HCT116 (cell line): ENCODE measurements at regions not wholly inside any gene's neighbourhood (a gene's known extent, or its start where the extent isn't known, plus 50 kb on each side); places are given as distances from the start of the nearest gene placed in this dataset.

Experiments used
- ATAC-seq: fragments of 200-7000 bp; cut with Tn5 transposase; 2 replicates; pipeline ENCODE4 v1.9.1; 2020; ENCODE audit warnings: mild to moderate bottlenecking, moderate library complexity
- BruUV-seq: library from RNA; stranded (reverse); fragments of 400-500 nt; replicated peaks from 2 replicates; lab custom pipeline; 2021; lab: Mats Ljungman, UMichigan
- CTCF ChIA-PET: fragments of 300-600 bp; sonication (Branson Sonifier 250); formaldehyde crosslinking; loops from one replicate; lab custom pipeline; 2021; ENCODE audit warnings: antibody characterized with exemption; lab: Charles Lee
- POLR2A ChIA-PET: fragments of 300-600, 350-600 bp; sonication (Branson Sonifier 250); formaldehyde crosslinking; loops from one replicate; lab custom pipeline; 2021; ENCODE audit warnings: antibody characterized with exemption; lab: Charles Lee
- RAD21 ChIA-PET, 2 experiments: fragments of 300-600 bp; sonication (Branson Sonifier 250); formaldehyde crosslinking; loops; one replicate each; lab custom pipeline; 2023; ENCODE audit warnings: low total read pairs in 2 of 2; ENCODE audit not compliant: uncharacterized antibody in 2 of 2, unreplicated experiment in 2 of 2, low non-redundant PET in 1 of 2; lab: Charles Lee
- DNase-seq: peaks from one replicate; pipeline ENCODE4 v3.0.0-alpha.2; 2010; ENCODE audit warnings: low read depth, low spot score
- H2AFZ ChIP-seq: fragments of 200-600 bp; shearing (Covaris generic), sonication (generic); 2 replicates; pipeline ENCODE4 v1.6.1; 2017; ENCODE audit warnings: low read depth, mixed run types, mixed read lengths, antibody characterized with exemption, low read length; ENCODE audit not compliant: poor library complexity, severe bottlenecking
- H3K27ac ChIP-seq: 2 replicates; pipeline ENCODE4 v1.5.1; 2012; ENCODE audit warnings: low read depth, low read length
- H3K27me3 ChIP-seq: fragments of 200-600 bp; sonication (generic); 2 replicates; pipeline ENCODE4 v1.6.1; 2016; ENCODE audit warnings: mixed run types, low read length, mixed read lengths; ENCODE audit not compliant: insufficient read depth
- H3K36me3 ChIP-seq, 2 experiments: fragments of 200-500 bp in 1 of 2; fragments of 200-600 bp in 1 of 2; sonication (Bioruptor generic) in 1 of 2; sonication (generic) in 1 of 2; 2 replicates each; pipeline versions ENCODE4 v1.5.1 to v1.6.1; 2014 to 2016; ENCODE audit warnings: low read length in 2 of 2, inconsistent platforms in 1 of 2, mixed read lengths in 1 of 2, mixed run types in 1 of 2; ENCODE audit not compliant: insufficient read depth in 2 of 2, control insufficient read depth in 1 of 2
- H3K4me1 ChIP-seq, 2 experiments: fragments of 200-600 bp in 1 of 2; sonication (generic) in 1 of 2; 2 replicates each; pipeline versions ENCODE4 v1.5.1 to v1.6.1; 2012 to 2017; ENCODE audit warnings: low read length in 2 of 2, inconsistent platforms in 1 of 2, mild to moderate bottlenecking in 1 of 2, mixed read lengths in 1 of 2, mixed run types in 1 of 2, moderate library complexity in 1 of 2; ENCODE audit not compliant: insufficient read depth in 2 of 2, control insufficient read depth in 1 of 2
- H3K4me2 ChIP-seq: fragments of 200-600 bp; sonication (generic); 2 replicates; pipeline ENCODE4 v1.6.1; 2017; ENCODE audit warnings: mixed run types, low read length, mixed read lengths
- H3K4me3 ChIP-seq, 2 experiments: fragments of 200-600 bp in 1 of 2; sonication (generic) in 1 of 2; replicated peaks in 1 of 2; 2 replicates each; pipeline ENCODE4 v1.5.1; 2011 to 2016; ENCODE audit warnings: low read length in 2 of 2, control low read depth in 1 of 2, low read depth in 1 of 2, mild to moderate bottlenecking in 1 of 2, mixed read lengths in 1 of 2, mixed run types in 1 of 2
- H3K79me2 ChIP-seq: fragments of 200-600 bp; sonication (generic); 2 replicates; pipeline ENCODE4 v1.6.1; 2017; ENCODE audit warnings: mild to moderate bottlenecking, mixed run types, low read length, moderate library complexity, mixed read lengths; ENCODE audit not compliant: insufficient read depth
- H3K9ac ChIP-seq: fragments of 200-600 bp; sonication (generic); 2 replicates; pipeline ENCODE4 v1.6.1; 2016; ENCODE audit warnings: low read length, mixed read lengths
- H3K9me2 ChIP-seq: fragments of 200-600 bp; sonication (generic), shearing (Covaris generic); 2 replicates; pipeline ENCODE4 v1.6.1; 2017; ENCODE audit warnings: mixed run types, mild to moderate bottlenecking, moderate library complexity; ENCODE audit not compliant: insufficient read depth
- H3K9me3 ChIP-seq, 2 experiments: fragments of 200-500 bp in 1 of 2; fragments of 200-600 bp in 1 of 2; sonication (Bioruptor generic) in 1 of 2; sonication (generic) in 1 of 2; 2 replicates each; pipeline ENCODE4 v1.6.1; 2014 to 2017; ENCODE audit warnings: low read length in 2 of 2, mixed read lengths in 2 of 2, inconsistent platforms in 1 of 2, low read depth in 1 of 2, mild to moderate bottlenecking in 1 of 2, mixed run types in 1 of 2, moderate library complexity in 1 of 2; ENCODE audit not compliant: control insufficient read depth in 1 of 2, insufficient read depth in 1 of 2
- H4K20me1 ChIP-seq: fragments of 200-600 bp; sonication (generic), shearing (Covaris generic); 2 replicates; pipeline ENCODE4 v1.6.1; 2017; ENCODE audit warnings: mixed run types, mild to moderate bottlenecking, moderate library complexity; ENCODE audit not compliant: insufficient read depth
- CBX3 ChIP-seq: IDR thresholded peaks from 2 replicates; pipeline ENCODE4 v1.6.1; 2012; ENCODE audit warnings: low read depth
- CEBPB ChIP-seq: IDR thresholded peaks from 2 replicates; pipeline ENCODE4 v1.6.1; 2012; ENCODE audit warnings: low read depth
- ELF1 ChIP-seq: IDR thresholded peaks from 2 replicates; pipeline ENCODE4 v1.6.1; 2012; ENCODE audit warnings: low read depth, borderline replicate concordance
- POLR2AphosphoS5 ChIP-seq: IDR thresholded peaks from 2 replicates; pipeline ENCODE4 v1.6.1; 2011; ENCODE audit warnings: mild to moderate bottlenecking, low read depth, low read length, moderate library complexity
- RAD21 ChIP-seq: IDR thresholded peaks from 2 replicates; pipeline ENCODE4 v1.6.1; 2012; ENCODE audit warnings: low read depth, mild to moderate bottlenecking
- SP1 ChIP-seq: IDR thresholded peaks from 2 replicates; pipeline ENCODE4 v1.6.1; 2012; ENCODE audit warnings: low read depth
- SRF ChIP-seq: IDR thresholded peaks from 2 replicates; pipeline ENCODE4 v1.6.1; 2012; ENCODE audit warnings: low read depth
- TCF7L2 ChIP-seq: IDR thresholded peaks from 2 replicates; pipeline ENCODE4 v1.7.0; 2011; ENCODE audit warnings: borderline replicate concordance, inconsistent platforms; ENCODE audit not compliant: insufficient read depth, insufficient read length; ENCODE audit errors: extremely low read depth
- YY1 ChIP-seq: IDR thresholded peaks from 2 replicates; pipeline ENCODE4 v1.6.1; 2011; ENCODE audit warnings: low read length, low read depth, moderate library complexity, mild to moderate bottlenecking; ENCODE audit not compliant: insufficient replicate concordance; ENCODE audit errors: extremely low read depth
- ZFX ChIP-seq: fragments of 450-650 bp; IDR thresholded peaks from 2 replicates; pipeline ENCODE4 v1.6.1; 2017
- intact Hi-C: fragments of 100-400 bp; cut with micrococcal nuclease; formaldehyde crosslinking; loops from 2 replicates; pipeline ENCODE4 v1.10.0; 2022
- TF ChIP-seq, protein P1 (sequence below): IDR thresholded peaks from 2 replicates; pipeline ENCODE4 v1.6.1; 2012; ENCODE audit warnings: low read depth
- TF ChIP-seq, protein P2 (sequence below), 3 experiments: fragments of 200-600 bp in 1 of 3; sonication (generic) in 1 of 3; IDR thresholded peaks in 2 of 3; conservative IDR thresholded peaks in 1 of 3; 2 replicates each; pipeline ENCODE4 v1.5.1; 2012 to 2017; ENCODE audit warnings: low read depth in 2 of 3, low read length in 2 of 3, antibody characterized with exemption in 1 of 3, borderline replicate concordance in 1 of 3, control low read depth in 1 of 3, mild to moderate bottlenecking in 1 of 3, mixed read lengths in 1 of 3, mixed run types in 1 of 3, moderate library complexity in 1 of 3; ENCODE audit not compliant: insufficient read depth in 1 of 3
- TF ChIP-seq, protein P3 (sequence below): IDR thresholded peaks from 2 replicates; pipeline ENCODE4 v1.6.1; 2012
- TF ChIP-seq, protein P4 (sequence below): IDR thresholded peaks from 2 replicates; pipeline ENCODE4 v1.6.1; 2011; ENCODE audit warnings: mild to moderate bottlenecking, low read length, moderate library complexity; ENCODE audit not compliant: insufficient replicate concordance; ENCODE audit errors: extremely low read depth
- TF ChIP-seq, protein P5 (sequence below): IDR thresholded peaks from 2 replicates; pipeline ENCODE4 v1.6.1; 2012

DNA sequence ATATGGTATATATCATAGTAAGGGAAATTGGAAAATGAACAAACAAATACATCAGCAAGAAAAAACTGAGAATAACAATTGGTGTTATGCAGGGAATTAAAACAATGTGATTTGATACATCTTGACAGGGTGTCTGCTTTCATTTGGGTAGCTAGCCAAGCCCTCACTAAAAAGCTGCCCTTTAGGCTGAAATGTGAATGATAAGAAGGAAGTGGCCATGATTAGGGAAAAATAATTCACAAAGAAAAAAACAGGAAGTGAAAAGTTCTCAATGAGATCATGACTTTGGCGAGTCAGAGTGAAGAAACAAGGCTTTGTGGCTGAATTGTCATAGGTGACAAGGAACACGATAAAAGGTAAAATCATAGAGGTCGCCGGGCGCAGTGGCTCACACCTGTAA is 675.8 kb upstream of the SLIT2 start (continued):
- TF ChIP-seq, protein P1, sequence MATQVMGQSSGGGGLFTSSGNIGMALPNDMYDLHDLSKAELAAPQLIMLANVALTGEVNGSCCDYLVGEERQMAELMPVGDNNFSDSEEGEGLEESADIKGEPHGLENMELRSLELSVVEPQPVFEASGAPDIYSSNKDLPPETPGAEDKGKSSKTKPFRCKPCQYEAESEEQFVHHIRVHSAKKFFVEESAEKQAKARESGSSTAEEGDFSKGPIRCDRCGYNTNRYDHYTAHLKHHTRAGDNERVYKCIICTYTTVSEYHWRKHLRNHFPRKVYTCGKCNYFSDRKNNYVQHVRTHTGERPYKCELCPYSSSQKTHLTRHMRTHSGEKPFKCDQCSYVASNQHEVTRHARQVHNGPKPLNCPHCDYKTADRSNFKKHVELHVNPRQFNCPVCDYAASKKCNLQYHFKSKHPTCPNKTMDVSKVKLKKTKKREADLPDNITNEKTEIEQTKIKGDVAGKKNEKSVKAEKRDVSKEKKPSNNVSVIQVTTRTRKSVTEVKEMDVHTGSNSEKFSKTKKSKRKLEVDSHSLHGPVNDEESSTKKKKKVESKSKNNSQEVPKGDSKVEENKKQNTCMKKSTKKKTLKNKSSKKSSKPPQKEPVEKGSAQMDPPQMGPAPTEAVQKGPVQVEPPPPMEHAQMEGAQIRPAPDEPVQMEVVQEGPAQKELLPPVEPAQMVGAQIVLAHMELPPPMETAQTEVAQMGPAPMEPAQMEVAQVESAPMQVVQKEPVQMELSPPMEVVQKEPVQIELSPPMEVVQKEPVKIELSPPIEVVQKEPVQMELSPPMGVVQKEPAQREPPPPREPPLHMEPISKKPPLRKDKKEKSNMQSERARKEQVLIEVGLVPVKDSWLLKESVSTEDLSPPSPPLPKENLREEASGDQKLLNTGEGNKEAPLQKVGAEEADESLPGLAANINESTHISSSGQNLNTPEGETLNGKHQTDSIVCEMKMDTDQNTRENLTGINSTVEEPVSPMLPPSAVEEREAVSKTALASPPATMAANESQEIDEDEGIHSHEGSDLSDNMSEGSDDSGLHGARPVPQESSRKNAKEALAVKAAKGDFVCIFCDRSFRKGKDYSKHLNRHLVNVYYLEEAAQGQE = no peak

DNA sequence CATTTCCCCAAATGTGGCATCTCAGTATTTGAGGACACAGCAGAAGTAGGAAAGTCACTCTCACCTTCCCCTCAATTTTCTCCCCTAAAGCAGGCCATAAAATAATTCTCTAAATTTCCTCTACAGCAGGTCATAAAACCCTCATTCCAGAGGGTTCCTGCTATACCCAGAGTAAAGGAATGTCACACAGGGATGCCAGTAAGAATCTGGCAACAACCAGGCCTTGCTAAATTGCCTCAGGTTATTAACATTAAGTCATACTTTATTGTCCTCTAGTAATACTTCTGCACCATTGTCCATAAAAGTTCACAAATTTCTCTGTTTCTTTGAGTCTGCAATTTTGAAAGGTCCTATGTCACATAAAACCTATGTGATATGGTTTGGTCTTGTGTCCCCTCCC is 685.7 kb upstream of the SLIT2 start:
- Histone ChIP-seq H3K9ac (no peak overlapping the region), H3K27me3 (no peaks in the 10 kb centered on the region), H3K9me2 (no peaks in the 10 kb centered on the region), H3K4me2 (no peak overlapping the region), H3K9me3 (no peaks in the 10 kb centered on the region), H4K20me1 (no peaks in the 10 kb centered on the region; the same call in 1 of the 2 replicates), H3K79me2 (no peaks in the 10 kb centered on the region), H2AFZ (no peak overlapping the region), H3K4me1 (peaks cover 0 to 10% of the 10 kb centered on the region in 2 experiments; a peak in 1 of 4 replicates), H3K36me3 (no peaks in the 10 kb centered on the region), H3K4me3 (no peak overlapping the region), H3K27ac (no peak overlapping the region)
- no TSS peak for BruUV-seq
- DNase-seq = no peak
- intact Hi-C loops = no loop called here
- ChIA-PET RAD21 (no interaction called here), POLR2A (no interaction called here), CTCF (no interaction called here)
- no peak for ATAC-seq
- TF ChIP-seq RAD21 (no peak), ELF1 (no peak), CBX3 (no peak), ZFX (no peak), SRF (no peak), TCF7L2 (no peak), SP1 (no peak), POLR2AphosphoS5 (no peak), YY1 (no peak), CEBPB (no peak)
- TF ChIP-seq, protein P2, sequence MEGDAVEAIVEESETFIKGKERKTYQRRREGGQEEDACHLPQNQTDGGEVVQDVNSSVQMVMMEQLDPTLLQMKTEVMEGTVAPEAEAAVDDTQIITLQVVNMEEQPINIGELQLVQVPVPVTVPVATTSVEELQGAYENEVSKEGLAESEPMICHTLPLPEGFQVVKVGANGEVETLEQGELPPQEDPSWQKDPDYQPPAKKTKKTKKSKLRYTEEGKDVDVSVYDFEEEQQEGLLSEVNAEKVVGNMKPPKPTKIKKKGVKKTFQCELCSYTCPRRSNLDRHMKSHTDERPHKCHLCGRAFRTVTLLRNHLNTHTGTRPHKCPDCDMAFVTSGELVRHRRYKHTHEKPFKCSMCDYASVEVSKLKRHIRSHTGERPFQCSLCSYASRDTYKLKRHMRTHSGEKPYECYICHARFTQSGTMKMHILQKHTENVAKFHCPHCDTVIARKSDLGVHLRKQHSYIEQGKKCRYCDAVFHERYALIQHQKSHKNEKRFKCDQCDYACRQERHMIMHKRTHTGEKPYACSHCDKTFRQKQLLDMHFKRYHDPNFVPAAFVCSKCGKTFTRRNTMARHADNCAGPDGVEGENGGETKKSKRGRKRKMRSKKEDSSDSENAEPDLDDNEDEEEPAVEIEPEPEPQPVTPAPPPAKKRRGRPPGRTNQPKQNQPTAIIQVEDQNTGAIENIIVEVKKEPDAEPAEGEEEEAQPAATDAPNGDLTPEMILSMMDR (IDR thresholded peaks at IDR 0.05 in 2 of 3, conservative IDR thresholded peaks at IDR 0.05 in 1 of 3; ENCODE audit: borderline replicate concordance in 1 of 3, insufficient read depth in 1 of 3, low read depth in 2 of 3, low read length in 2 of 3) = no peak
- TF ChIP-seq, protein P3, sequence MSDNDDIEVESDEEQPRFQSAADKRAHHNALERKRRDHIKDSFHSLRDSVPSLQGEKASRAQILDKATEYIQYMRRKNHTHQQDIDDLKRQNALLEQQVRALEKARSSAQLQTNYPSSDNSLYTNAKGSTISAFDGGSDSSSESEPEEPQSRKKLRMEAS = no peak
- TF ChIP-seq, protein P4, sequence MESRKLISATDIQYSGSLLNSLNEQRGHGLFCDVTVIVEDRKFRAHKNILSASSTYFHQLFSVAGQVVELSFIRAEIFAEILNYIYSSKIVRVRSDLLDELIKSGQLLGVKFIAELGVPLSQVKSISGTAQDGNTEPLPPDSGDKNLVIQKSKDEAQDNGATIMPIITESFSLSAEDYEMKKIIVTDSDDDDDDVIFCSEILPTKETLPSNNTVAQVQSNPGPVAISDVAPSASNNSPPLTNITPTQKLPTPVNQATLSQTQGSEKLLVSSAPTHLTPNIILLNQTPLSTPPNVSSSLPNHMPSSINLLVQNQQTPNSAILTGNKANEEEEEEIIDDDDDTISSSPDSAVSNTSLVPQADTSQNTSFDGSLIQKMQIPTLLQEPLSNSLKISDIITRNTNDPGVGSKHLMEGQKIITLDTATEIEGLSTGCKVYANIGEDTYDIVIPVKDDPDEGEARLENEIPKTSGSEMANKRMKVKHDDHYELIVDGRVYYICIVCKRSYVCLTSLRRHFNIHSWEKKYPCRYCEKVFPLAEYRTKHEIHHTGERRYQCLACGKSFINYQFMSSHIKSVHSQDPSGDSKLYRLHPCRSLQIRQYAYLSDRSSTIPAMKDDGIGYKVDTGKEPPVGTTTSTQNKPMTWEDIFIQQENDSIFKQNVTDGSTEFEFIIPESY = no peak
- TF ChIP-seq, protein P5, sequence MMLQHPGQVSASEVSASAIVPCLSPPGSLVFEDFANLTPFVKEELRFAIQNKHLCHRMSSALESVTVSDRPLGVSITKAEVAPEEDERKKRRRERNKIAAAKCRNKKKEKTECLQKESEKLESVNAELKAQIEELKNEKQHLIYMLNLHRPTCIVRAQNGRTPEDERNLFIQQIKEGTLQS = no peak
